GM13976 (cell line): ENCODE measurements at regions not wholly inside any gene's neighbourhood (a gene's known extent, or its start where the extent isn't known, plus 50 kb on each side); places are given as distances from the start of the nearest gene placed in this dataset.

Experiments used
- DNase-seq: peaks from one replicate; pipeline ENCODE4 v3.0.0; 2012; ENCODE audit warnings: low spot score
- CTCF ChIP-seq: IDR thresholded peaks from 2 replicates; pipeline ENCODE4 v1.5.1; 2012; ENCODE audit warnings: borderline replicate concordance, mild to moderate bottlenecking; ENCODE audit not compliant: insufficient read depth; ENCODE audit errors: extremely low read depth, missing control alignments, control extremely low read depth
- in situ Hi-C: fragments of 300-500 bp; cut with MboI; formaldehyde crosslinking; loops from one replicate; pipeline ENCODE4 v1.12.0; 2022; ENCODE audit warnings: low sequenced_read_pairs, mixed read lengths, inconsistent platforms; ENCODE audit not compliant: unreplicated experiment

- TF ChIP-seq CTCF, result no peak
- in situ Hi-C loops, result no loop called here
- no peak for DNase-seq
Measured at GRCh38 chr16:65429504-65430181, 307.8 kb upstream of the CDH11 start.

- in situ Hi-C loops, result no loop called here
- DNase-seq, result no peak
- no peak for TF ChIP-seq CTCF
Measured at GRCh38 chr16:65426484-65426883, 304.6 kb upstream of the CDH11 start.

GRCh38 chr16:65422934-65423333, 301.1 kb upstream of the CDH11 start:
- DNase-seq, result no peak
- no peak for TF ChIP-seq CTCF
- in situ Hi-C loops, result no loop called here

GRCh38 chr16:65421596-65421995, 299.7 kb upstream of the CDH11 start:
- in situ Hi-C loops, result no loop called here
- no peak for TF ChIP-seq CTCF
- DNase-seq, result no peak

GRCh38 chr16:65418435-65418834, 296.6 kb upstream of the CDH11 start:
- no peak for TF ChIP-seq CTCF
- in situ Hi-C loops, result no loop called here
- no peak for DNase-seq

GRCh38 chr16:65415460-65415859, 293.6 kb upstream of the CDH11 start:
- in situ Hi-C loops, result no loop called here
- TF ChIP-seq CTCF, result no peak
- DNase-seq, result no peak
